ENCODE measurements at regions not wholly inside any gene's neighbourhood (a gene's known extent, or its start where the extent isn't known, plus 50 kb on each side); places are given as distances from the start of the nearest gene placed in this dataset.
"Not testable (repeated sequence)": the region's sequence is repeated elsewhere in the genome, so short reads cannot be mapped to it uniquely, and the experiment has no call there.

DNA sequence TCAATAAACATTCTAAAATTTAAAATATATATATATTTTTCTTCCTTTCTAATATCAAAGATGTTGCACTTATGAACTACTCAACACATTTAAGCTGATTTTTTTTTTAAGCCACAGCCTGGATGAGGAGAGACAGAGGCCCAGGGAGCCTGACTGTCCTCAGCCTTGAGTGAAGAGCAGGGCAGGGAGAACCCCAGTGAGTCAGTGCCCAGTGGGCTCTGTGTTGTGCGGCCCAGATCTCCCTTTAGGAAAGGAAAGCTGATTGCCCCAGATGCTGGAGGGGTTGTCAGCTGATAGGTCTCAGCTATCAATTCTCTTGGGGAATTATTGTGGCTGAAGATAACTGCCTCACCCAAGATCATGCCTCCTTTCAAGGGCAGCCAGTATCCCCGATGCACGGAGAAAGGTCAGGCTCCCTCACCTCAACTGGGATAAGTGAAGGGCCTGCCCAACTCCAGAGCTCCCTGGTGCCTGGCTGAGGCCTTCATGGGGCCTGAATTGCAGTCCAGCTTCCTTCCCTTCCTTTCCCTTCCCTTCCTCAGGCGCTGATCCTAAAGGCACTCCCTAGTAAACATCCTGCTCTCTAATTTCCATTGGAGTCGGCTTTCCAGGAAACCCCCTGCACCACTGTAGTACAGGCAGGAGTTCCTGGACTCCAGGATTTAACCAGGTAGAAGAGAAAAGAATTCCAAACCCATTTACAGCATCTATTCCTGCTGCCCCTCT lies 106.9 kb upstream of the ATL2 start (continued):
- TF ChIP-seq, protein P1, sequence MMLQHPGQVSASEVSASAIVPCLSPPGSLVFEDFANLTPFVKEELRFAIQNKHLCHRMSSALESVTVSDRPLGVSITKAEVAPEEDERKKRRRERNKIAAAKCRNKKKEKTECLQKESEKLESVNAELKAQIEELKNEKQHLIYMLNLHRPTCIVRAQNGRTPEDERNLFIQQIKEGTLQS (IDR thresholded peaks at IDR 0.05; ENCODE audit: borderline replicate concordance, extremely low read depth, low read depth, low read length): no peak
- no peak for TF ChIP-seq MEF2A (IDR thresholded peaks at IDR 0.05; ENCODE audit: insufficient read depth, low read depth, low read length)
- no peak for TF ChIP-seq NR2C1 (IDR thresholded peaks at IDR 0.05)

DNA sequence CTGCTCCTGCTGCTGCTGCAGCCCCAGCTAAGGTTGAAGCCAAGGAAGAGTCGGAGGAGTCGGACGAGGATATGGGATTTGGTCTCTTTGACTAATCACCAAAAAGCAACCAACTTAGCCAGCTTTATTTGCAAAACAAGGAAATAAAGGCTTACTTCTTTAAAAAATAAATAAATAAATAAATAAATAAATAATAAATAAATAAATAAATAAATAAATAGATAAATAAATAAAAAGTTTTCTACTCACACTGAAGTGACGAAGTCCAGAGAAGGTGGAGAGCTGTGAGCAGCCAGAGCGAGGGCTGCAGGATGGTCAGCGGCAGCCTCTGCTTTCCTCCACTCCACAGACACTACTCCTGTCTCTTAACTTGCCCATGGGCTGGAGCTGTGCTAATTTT lies 105.6 kb upstream of the ATL2 start:
- H4K20me1 ChIP-seq (ENCODE audit: control insufficient read depth, insufficient read depth); H3K27ac ChIP-seq (ENCODE audit: control insufficient read depth, insufficient read depth); H3K36me3 ChIP-seq (ENCODE audit: control insufficient read depth in 2 of 2, insufficient read depth in 2 of 2, low read length in 1 of 2); intact Hi-C loops (cut with micrococcal nuclease; ENCODE audit: unreplicated experiment); FAIRE-seq; H2AFZ ChIP-seq (ENCODE audit: control insufficient read depth, low read depth, low read length); H3K4me2 ChIP-seq (ENCODE audit: control insufficient read depth, insufficient read depth); H3K4me3 ChIP-seq; H3K27me3 ChIP-seq (replicated peaks in 1 of 2; ENCODE audit: control insufficient read depth in 2 of 2, insufficient read depth in 2 of 2, low read length in 1 of 2); H3K79me2 ChIP-seq (ENCODE audit: control insufficient read depth, insufficient read depth, low read length); RAD21 ChIA-PET (ENCODE audit: unreplicated experiment); BruUV-seq (replicated peaks); H3K4me1 ChIP-seq (ENCODE audit: control insufficient read depth, insufficient read depth, low read length); DNase-seq (ENCODE audit: low read depth, low spot score); in situ Hi-C loops (cut with MboI); ATAC-seq; SMC1A ChIA-PET (ENCODE audit: uncharacterized antibody, unreplicated experiment); H3K9ac ChIP-seq (ENCODE audit: control insufficient read depth, insufficient read depth, low read length); POLR2A ChIA-PET: not testable (repeated sequence)
- CTCF ChIA-PET: interaction anchor here (0.6 kb wide), 1 partner anchor 351 kb away, joined by 3 read pairs; no protein-coding TSS in a partner anchor
- 89% methylated on average over 6 of the region's 6 CpGs for WGBS (ENCODE audit: insufficient coverage, insufficient replicate concordance, low lambda C conversion rate, missing lambda C conversion rate)
- peaks cover 11% of the 10 kb centered on the region for H3K9me3 ChIP-seq (replicated peaks; ENCODE audit: control insufficient read depth, insufficient read depth, low read length)

DNA sequence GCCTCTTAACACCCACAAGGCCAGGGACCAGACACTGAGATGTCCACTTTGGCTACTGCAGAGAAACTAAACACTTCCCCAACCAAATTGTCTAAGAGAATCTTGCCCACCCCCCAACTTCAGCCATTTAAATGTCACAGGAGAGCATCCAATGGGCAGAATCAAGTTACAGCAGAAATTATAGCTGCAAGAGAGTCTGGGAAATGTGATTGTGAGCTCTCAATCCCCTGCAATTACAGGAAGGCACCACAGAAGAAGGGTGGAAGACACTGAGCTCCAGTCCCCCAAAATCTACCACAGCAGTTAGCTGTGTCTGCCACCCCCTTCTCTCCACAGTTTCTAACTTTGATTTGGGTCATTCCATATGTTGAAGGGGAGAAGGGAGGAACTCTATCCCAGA lies 103.5 kb upstream of the ATL2 start:
- ChIA-PET RAD21 (ENCODE audit: unreplicated experiment) (no interaction called here), POLR2A (interaction anchor here (0.5 kb wide), 1 partner anchor 72 kb away, joined by 3 read pairs; no protein-coding TSS in a partner anchor), CTCF (interaction anchor here (0.7 to 1.6 kb wide), 3 partner anchors 15 to 104 kb away, joined by 3 to 5 read pairs (median 5); no protein-coding TSS in a partner anchor), SMC1A (ENCODE audit: uncharacterized antibody, unreplicated experiment) (interaction anchor here (1.0 to 1.5 kb wide), 2 partner anchors 13 to 101 kb away, joined by 4 read pairs; no protein-coding TSS in a partner anchor)
- no peaks in the 10 kb centered on the region for H3K27me3 ChIP-seq (replicated peaks in 1 of 2; ENCODE audit: control insufficient read depth in 2 of 2, insufficient read depth in 2 of 2, low read length in 1 of 2)
- H3K9ac ChIP-seq (ENCODE audit: control insufficient read depth, insufficient read depth, low read length): no peak overlapping the region
- H2AFZ ChIP-seq (ENCODE audit: control insufficient read depth, low read depth, low read length): no peak overlapping the region
- H3K4me2 ChIP-seq (ENCODE audit: control insufficient read depth, insufficient read depth): no peak overlapping the region
- H3K27ac ChIP-seq (ENCODE audit: control insufficient read depth, insufficient read depth): no peak overlapping the region
- no peaks in the 10 kb centered on the region for H4K20me1 ChIP-seq (ENCODE audit: control insufficient read depth, insufficient read depth)
- FAIRE-seq (no peak), DNase-seq (ENCODE audit: low read depth, low spot score) (no peak), ATAC-seq (no peak)
- in situ Hi-C loops (cut with MboI): no loop called here
- no peaks in the 10 kb centered on the region for H3K36me3 ChIP-seq (ENCODE audit: control insufficient read depth in 2 of 2, insufficient read depth in 2 of 2, low read length in 1 of 2)
- peaks cover 11% of the 10 kb centered on the region for H3K9me3 ChIP-seq (replicated peaks; ENCODE audit: control insufficient read depth, insufficient read depth, low read length)
- intact Hi-C loops (cut with micrococcal nuclease; ENCODE audit: unreplicated experiment): no loop called here
- no peaks in the 10 kb centered on the region for H3K79me2 ChIP-seq (ENCODE audit: control insufficient read depth, insufficient read depth, low read length)
- BruUV-seq (replicated peaks): no TSS peak
- peaks cover 5% of the 10 kb centered on the region; the same call in 1 of the 2 replicates for H3K4me1 ChIP-seq (ENCODE audit: control insufficient read depth, insufficient read depth, low read length)
- no peak overlapping the region for H3K4me3 ChIP-seq
- TF ChIP-seq CBX5 (IDR thresholded peaks at IDR 0.05; ENCODE audit: low read depth) (no peak), SMARCA5 (IDR thresholded peaks at IDR 0.05) (no peak), LARP7 (IDR thresholded peaks at IDR 0.05) (no peak)
- TF ChIP-seq, protein P2, sequence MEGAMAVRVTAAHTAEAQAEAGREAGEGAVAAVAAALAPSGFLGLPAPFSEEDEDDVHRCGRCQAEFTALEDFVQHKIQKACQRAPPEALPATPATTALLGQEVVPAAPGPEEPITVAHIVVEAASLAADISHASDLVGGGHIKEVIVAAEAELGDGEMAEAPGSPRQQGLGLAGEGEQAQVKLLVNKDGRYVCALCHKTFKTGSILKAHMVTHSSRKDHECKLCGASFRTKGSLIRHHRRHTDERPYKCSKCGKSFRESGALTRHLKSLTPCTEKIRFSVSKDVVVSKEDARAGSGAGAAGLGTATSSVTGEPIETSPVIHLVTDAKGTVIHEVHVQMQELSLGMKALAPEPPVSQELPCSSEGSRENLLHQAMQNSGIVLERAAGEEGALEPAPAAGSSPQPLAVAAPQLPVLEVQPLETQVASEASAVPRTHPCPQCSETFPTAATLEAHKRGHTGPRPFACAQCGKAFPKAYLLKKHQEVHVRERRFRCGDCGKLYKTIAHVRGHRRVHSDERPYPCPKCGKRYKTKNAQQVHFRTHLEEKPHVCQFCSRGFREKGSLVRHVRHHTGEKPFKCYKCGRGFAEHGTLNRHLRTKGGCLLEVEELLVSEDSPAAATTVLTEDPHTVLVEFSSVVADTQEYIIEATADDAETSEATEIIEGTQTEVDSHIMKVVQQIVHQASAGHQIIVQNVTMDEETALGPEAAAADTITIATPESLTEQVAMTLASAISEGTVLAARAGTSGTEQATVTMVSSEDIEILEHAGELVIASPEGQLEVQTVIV (IDR thresholded peaks at IDR 0.05; ENCODE audit: borderline replicate concordance, partially characterized antibody): no peak
- TF ChIP-seq, protein P3, sequence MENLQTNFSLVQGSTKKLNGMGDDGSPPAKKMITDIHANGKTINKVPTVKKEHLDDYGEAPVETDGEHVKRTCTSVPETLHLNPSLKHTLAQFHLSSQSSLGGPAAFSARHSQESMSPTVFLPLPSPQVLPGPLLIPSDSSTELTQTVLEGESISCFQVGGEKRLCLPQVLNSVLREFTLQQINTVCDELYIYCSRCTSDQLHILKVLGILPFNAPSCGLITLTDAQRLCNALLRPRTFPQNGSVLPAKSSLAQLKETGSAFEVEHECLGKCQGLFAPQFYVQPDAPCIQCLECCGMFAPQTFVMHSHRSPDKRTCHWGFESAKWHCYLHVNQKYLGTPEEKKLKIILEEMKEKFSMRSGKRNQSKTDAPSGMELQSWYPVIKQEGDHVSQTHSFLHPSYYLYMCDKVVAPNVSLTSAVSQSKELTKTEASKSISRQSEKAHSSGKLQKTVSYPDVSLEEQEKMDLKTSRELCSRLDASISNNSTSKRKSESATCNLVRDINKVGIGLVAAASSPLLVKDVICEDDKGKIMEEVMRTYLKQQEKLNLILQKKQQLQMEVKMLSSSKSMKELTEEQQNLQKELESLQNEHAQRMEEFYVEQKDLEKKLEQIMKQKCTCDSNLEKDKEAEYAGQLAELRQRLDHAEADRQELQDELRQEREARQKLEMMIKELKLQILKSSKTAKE (IDR thresholded peaks at IDR 0.05; ENCODE audit: low read depth, poor library complexity, severe bottlenecking): no peak
